HG03196 (cell line): ENCODE measurements at regions not wholly inside any gene's neighbourhood (a gene's known extent, or its start where the extent isn't known, plus 50 kb on each side); places are given as distances from the start of the nearest gene placed in this dataset.
"Not testable (repeated sequence)": the region's sequence is repeated elsewhere in the genome, so short reads cannot be mapped to it uniquely, and the experiment has no call there.

Experiments used
- ATAC-seq: cut with Tn5 transposase; IDR thresholded peaks from one replicate; pipeline ENCODE4 v1.9.1; 2021; ENCODE audit not compliant: unreplicated experiment

GRCh38 chr4:155592179-155592937, 74.3 kb upstream of the GUCY1A1 start:
- ATAC-seq, result no peak

- ATAC-seq, result no peak
These were observed 74.9 kb upstream of the GUCY1A1 start for GRCh38 chr4:155591738-155592143.

GRCh38 chr4:155590796-155591585, 75.7 kb upstream of the GUCY1A1 start:
- no peak for ATAC-seq

- ATAC-seq, result no peak
These were observed 78.2 kb upstream of the GUCY1A1 start for GRCh38 chr4:155588437-155588836.

- no peak for ATAC-seq
These were observed 78.9 kb upstream of the GUCY1A1 start for GRCh38 chr4:155587766-155588165.

- no peak for ATAC-seq
These were observed 83.6 kb upstream of the GUCY1A1 start for GRCh38 chr4:155582971-155583437.

- no peak for ATAC-seq
These were observed 84.6 kb upstream of the GUCY1A1 start for GRCh38 chr4:155582041-155582440.

- ATAC-seq, result no peak
These were observed 87.8 kb upstream of the GUCY1A1 start for GRCh38 chr4:155578726-155579370.

- ATAC-seq, result no peak
These were observed 88.4 kb upstream of the GUCY1A1 start for GRCh38 chr4:155578219-155578618.

GRCh38 chr4:155574329-155574728, 92.3 kb upstream of the GUCY1A1 start:
- not testable (repeated sequence) for ATAC-seq

GRCh38 chr4:155573126-155573525, 93.5 kb upstream of the GUCY1A1 start:
- no peak for ATAC-seq

GRCh38 chr4:155572106-155572703, 94.4 kb upstream of the GUCY1A1 start:
- no peak for ATAC-seq

GRCh38 chr4:155571184-155571944, 95.3 kb upstream of the GUCY1A1 start:
- no peak for ATAC-seq

- no peak for ATAC-seq
These were observed 96.0 kb upstream of the GUCY1A1 start for GRCh38 chr4:155570661-155571060.

GRCh38 chr4:155569960-155570515, 96.6 kb upstream of the GUCY1A1 start:
- no peak for ATAC-seq

GRCh38 chr4:155569471-155569870, 97.2 kb upstream of the GUCY1A1 start:
- ATAC-seq, result no peak

GRCh38 chr4:155568641-155569220, 97.9 kb upstream of the GUCY1A1 start:
- ATAC-seq, result no peak

GRCh38 chr4:155566354-155566753, 100.3 kb upstream of the GUCY1A1 start:
- no peak for ATAC-seq

- ATAC-seq, result no peak
These were observed 100.9 kb upstream of the GUCY1A1 start for GRCh38 chr4:155565776-155566175.

- ATAC-seq, result no peak
These were observed 101.3 kb upstream of the GUCY1A1 start for GRCh38 chr4:155565330-155565729.
